ENCODE measurements at regions not wholly inside any gene's neighbourhood (a gene's known extent, or its start where the extent isn't known, plus 50 kb on each side); places are given as distances from the start of the nearest gene placed in this dataset.
A peak's percentile ranks its signal among the peaks of the same experiment; 100 is the strongest.

DNA sequence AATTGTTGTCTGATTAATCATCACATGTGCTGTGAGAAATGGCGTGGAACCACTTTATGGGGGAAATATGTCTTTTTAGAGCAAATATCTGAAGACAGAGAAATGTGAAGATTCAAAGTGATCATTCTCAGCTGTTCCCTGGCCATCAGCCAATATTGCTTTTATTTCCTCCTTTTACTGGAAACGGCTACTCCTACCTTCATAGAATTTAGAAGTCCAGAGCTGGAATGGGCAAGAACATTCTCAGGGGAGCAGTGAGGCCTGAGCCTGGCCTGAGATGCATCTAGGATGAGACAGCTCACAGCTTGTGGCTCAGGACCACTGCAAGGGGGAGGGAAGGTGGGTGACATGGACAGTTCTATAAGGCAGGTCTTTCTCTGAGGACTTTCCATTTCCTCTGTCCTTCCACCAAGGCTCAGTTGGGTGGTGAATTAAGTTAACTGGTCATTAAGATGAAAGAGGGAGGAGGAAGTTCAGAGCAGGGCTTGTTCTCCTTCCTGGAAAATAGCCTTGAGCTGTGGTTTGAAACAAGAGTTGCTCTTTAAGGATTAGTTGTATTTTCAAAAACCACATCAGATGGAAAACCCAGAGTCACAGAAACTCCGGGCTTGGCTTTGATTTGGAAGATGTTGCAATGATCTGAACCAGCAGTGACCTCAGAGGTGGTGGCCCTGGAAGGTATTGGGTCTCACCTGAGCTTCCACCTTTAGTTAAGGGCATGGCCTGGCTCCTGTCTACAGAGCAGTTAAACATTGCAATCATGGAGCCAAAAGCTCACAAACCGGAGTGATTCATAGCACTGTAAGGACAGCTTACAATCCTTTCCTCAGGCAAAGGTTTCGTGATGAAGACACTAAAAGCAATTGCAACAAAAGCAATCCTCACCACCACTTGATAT lies 144.3 kb downstream of the VAPA start:
- DNase-seq (ENCODE audit: low spot score) = no peak

- no peak for DNase-seq (ENCODE audit: low spot score)
Observed at GRCh38 chr18:10059610-10060468, 146.0 kb downstream of the VAPA start.

DNA sequence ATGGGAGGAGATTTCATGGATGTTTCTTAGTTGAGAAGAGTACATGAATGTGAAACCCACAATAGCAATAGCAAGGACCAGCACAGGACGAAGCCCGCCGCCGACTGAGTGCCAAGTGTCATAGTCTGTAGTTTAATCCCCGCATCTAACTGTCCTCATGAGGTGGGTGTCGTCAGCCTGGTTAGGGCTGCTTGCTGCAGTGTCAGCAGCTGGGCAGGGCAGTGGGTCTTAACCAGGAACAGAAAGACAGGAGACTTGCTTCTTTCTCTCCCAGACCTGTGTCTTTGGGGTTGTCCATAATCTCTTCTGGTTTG lies 146.6 kb downstream of the VAPA start:
- DNase-seq (ENCODE audit: low spot score) = no peak

GRCh38 chr18:10060841-10061240 lies 147.0 kb downstream of the VAPA start:
- no peak for DNase-seq (ENCODE audit: low spot score)

- no peak for DNase-seq (ENCODE audit: low spot score)
Observed at GRCh38 chr18:10061566-10062140, 147.8 kb downstream of the VAPA start.

DNA sequence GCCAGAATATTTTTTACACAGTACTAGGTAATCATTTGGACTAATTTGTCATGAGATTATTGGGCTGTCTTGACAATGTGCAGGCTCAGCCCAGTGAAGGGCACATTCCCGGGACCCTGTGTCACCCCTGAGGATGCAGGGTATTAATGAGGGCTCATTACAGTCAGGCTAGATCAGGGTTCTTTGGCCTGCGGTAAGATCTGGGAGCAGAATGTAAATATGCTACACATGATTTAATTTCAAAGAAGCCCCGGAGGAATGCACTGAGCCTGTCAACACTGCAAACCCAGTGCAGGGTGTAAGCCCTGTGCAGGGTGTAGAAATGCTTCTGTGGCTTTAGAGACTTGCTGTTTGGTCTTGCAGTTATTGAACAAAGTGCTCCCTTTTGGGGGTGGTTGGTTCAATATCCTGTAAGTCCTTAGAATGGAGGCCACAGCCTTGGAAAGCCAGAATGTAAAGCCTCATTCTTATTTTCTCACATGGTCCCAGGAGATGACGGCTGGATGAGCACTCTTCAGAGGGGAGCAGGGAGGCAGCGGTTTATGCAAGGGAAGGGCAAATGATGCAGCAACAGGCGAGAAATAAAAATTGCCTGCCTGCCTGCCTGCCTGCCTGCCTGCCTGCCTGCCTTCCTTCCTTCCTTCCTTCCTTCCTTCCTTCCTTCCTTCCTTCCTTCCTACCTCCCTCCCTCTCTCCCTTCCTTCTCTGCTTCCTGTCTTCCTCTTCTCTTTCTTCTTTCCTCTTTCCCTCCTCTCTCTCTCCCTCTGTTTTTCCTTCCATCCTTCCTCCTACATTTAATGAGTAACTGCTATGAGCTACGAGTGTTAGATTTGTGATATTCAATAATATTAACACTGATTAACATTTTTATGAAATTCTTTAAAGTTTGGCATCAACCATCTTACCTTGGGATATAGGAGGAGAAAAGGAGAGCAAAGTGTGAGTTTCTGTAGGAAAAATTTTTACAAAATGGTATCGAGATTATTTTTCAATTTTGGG lies 148.8 kb downstream of the VAPA start:
- DNase-seq (ENCODE audit: low spot score) = no peak

DNA sequence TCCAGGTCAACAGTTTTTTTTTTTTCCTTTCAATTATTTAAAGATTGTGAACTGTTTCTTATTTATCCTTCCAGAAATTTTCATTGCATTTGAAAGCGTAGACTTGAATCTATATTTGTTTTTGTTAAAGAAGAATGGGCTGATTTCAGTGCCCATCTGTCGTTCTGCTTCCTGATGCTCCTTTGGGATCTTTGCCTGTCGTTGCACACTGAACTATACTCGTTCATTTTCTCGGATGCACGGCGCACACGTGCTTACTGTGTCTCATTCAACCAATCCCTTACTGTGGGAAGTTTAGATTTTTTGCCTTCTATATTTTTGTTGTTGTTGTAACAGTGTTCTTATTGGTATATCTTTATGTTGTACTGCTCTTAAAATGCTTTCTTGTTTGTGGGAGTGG lies 149.7 kb downstream of the VAPA start:
- no peak for DNase-seq (ENCODE audit: low spot score)

DNA sequence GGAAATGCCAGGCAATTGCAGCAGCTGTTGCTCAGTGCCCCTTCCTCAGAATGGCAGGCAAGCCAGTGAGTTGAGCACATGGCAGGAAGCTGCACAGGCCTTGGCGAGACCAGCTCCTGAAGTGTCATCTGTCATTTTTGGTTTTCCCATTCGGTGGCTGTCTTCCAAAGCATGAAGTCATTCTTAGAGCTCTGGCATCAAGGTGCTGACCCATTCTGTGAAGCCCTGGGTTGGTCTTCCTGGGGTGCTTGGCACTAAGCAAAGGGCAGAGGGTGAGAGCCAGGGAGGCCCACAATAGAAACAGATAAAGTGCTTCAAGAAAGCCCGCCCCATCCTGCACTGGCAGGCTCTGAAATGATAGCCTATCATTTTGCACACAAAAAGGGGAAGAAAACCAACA lies 150.5 kb downstream of the VAPA start:
- no peak for DNase-seq (ENCODE audit: low spot score)

- no peak for DNase-seq (ENCODE audit: low spot score)
Observed at GRCh38 chr18:10065296-10065695, 151.5 kb downstream of the VAPA start.

GRCh38 chr18:10067670-10068659 lies 154.1 kb downstream of the VAPA start:
- DNase-seq (ENCODE audit: low spot score) = no peak

- DNase-seq (ENCODE audit: low spot score) = no peak
Observed at GRCh38 chr18:10068766-10069567, 155.2 kb downstream of the VAPA start.

DNA sequence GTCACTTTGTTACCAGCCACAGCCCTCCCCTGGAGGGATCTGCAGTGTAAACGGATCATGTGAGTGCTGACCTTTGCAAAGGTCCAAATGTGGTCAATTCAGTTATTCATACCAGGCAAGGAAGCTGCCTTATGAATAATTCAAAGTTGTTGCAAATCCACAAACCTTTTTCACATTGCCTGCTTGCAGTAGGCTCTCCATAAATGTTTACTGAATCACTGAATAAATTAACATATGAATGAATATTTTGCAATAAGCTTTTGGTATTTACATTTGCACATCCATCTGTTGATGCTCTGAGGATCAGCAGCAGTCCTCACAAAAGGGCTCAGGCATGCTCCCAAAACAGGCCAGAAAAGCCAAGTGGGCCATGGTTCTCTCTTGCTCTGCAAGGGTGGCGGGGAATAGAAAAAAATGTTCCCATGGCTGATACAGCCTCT lies 156.8 kb downstream of the VAPA start:
- no peak for DNase-seq (ENCODE audit: low spot score)

DNA sequence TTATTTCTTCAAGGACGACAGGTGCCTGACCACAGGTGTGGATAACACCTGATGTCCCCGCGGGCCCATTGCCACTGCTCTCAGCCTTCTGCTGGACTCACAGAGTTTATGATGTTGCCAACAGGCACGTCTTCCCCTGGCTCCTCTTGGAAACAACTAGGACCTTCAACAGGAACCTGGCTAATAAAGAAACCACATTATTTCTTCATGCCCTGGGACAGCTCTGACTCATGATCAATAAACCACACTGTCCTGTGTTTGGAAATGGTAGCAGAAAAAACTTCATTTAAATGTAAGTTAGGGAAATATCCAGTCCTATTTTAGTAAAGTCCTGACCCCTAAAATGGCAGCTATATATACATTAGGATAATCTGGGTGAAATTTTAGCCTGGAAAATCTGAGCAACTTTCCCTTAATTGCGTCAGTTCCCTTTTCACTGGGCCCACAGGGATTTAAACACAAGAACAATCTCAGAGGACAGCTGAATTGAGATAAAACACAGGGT lies 158.9 kb downstream of the VAPA start:
- DNase-seq (ENCODE audit: low spot score) = no peak

- DNase-seq (ENCODE audit: low spot score) = no peak
Observed at GRCh38 chr18:10074110-10074509, 160.3 kb downstream of the VAPA start.

DNA sequence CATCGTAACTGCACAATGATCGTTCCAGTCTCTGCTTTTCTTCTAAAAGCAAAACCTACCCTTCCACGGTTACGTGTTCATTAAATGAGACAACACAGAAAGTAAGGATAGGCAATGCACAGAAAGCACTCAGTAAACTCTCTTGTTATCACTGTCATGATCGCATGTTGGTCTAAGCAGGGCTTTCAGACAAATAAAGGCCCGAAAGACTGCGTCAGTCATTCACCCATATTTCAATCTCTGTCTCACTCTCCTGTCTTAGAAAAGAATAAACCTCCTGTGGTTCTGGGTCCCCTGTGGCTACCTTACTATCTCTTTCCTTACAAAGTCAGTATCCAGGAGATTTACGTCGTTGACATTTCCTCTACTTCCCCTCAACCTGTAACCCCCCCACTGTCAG lies 160.9 kb downstream of the VAPA start:
- DNase-seq (ENCODE audit: low spot score) = no peak

DNA sequence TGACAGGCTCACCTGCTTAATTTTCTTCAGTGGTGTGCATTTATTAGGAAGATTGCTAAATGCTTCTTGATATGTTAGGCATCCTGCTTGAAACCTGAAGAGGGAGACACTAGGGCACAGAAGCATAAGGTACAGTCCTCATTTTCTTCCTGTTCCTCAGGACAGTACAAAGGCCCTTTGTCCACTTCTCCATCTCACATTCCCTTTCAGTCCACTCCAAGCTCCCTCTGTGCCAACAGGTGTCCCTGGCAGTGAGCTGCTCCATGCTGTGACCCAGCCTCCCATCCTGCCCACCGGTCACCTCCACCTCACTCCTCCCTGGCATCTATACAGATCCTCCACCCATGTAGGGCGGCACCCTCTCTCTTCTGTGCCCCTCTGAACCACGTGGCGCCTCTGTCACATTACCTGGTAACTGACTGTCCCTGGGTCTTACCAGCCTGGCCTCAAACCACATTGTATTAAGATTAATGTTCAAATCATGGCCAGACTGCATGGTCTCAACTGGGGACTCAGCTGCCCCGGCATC lies 162.8 kb downstream of the VAPA start:
- DNase-seq (ENCODE audit: low spot score) = no peak

DNA sequence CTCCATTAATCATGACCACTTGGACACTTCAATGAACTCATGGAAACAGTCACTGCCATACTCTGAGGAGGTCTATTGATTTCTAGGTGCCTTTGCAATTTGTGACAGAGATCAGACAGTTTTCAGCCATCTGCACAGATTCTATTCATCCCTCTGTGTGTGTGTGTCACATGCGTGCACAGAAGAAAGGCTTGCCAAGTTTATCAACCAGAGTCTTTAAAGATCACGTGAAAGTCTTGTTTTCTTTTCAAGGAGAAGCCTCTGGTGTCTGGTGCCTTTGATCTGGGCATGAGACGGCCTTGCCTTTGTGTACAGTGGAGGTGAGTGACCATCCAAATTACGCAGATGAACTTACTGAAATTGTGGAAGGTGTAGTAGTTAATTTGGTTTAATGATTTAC lies 164.2 kb downstream of the VAPA start:
- no peak for DNase-seq (ENCODE audit: low spot score)

- no peak for DNase-seq (ENCODE audit: low spot score)
Observed at GRCh38 chr18:10080372-10080771, 166.6 kb downstream of the VAPA start.

- peak; percentile 56 for DNase-seq (ENCODE audit: low spot score)
Observed at GRCh38 chr18:10081492-10081891, 167.7 kb downstream of the VAPA start.
